Liver (tissue), 7 donors: ENCODE measurements at regions not wholly inside any gene's neighbourhood (a gene's known extent, or its start where the extent isn't known, plus 50 kb on each side); places are given as distances from the start of the nearest gene placed in this dataset.

Source experiments
- DNase-seq: peaks from one replicate; pipeline ENCODE4 v3.0.0-alpha.2; 2017; ENCODE audit warnings: low spot score
- H3K27ac ChIP-seq, 2 donors: one replicate each; pipeline ENCODE4 v1.7.0; 2013; ENCODE audit warnings: inconsistent platforms in 2 of 2, low read length in 2 of 2, control low read depth in 1 of 2, low read depth in 1 of 2, mild to moderate bottlenecking in 1 of 2
- H3K27me3 ChIP-seq, 4 donors: one replicate each; pipeline versions ENCODE4 v1.6.1 to v1.7.0; 2013; ENCODE audit warnings: low read length in 3 of 4, inconsistent platforms in 1 of 4, mild to moderate bottlenecking in 1 of 4, moderate library complexity in 1 of 4; ENCODE audit not compliant: control insufficient read depth in 4 of 4, insufficient read depth in 4 of 4
- H3K36me3 ChIP-seq, 4 donors: one replicate each; pipeline versions ENCODE4 v1.6.1 to v1.7.0; 2013; ENCODE audit warnings: low read length in 3 of 4, mild to moderate bottlenecking in 3 of 4, low read depth in 1 of 4, moderate library complexity in 1 of 4; ENCODE audit not compliant: control insufficient read depth in 4 of 4, insufficient read depth in 3 of 4
- H3K4me1 ChIP-seq, 4 donors: one replicate each; pipeline versions ENCODE4 v1.6.1 to v1.7.0; 2013; ENCODE audit warnings: low read length in 3 of 4, mild to moderate bottlenecking in 3 of 4, moderate library complexity in 1 of 4; ENCODE audit not compliant: control insufficient read depth in 4 of 4, insufficient read depth in 4 of 4
- H3K4me3 ChIP-seq, 3 donors: one replicate each; pipeline versions ENCODE4 v1.6.1 to v1.7.0; 2013; ENCODE audit warnings: low read length in 3 of 3, control low read depth in 1 of 3, low read depth in 1 of 3, mild to moderate bottlenecking in 1 of 3
- H3K9ac ChIP-seq, 2 donors: one replicate each; pipeline ENCODE4 v1.7.0; 2013; ENCODE audit warnings: low read length in 2 of 2, mild to moderate bottlenecking in 2 of 2, moderate library complexity in 2 of 2, control low read depth in 1 of 2, low read depth in 1 of 2
- H3K9me3 ChIP-seq, 4 donors: one replicate each; pipeline versions ENCODE4 v1.6.1 to v1.7.0; 2013; ENCODE audit warnings: low read length in 3 of 4; ENCODE audit not compliant: control insufficient read depth in 4 of 4
- ATF3 ChIP-seq: IDR thresholded peaks from 2 replicates; pipeline ENCODE4 v1.6.1; 2016; ENCODE audit warnings: antibody characterized with exemption
- EGR1 ChIP-seq, 2 donors: IDR thresholded peaks; 2 replicates each; pipeline ENCODE4 v1.6.1; 2016 to 2018; ENCODE audit warnings: antibody characterized with exemption in 2 of 2, low read depth in 2 of 2
- FOXA1 ChIP-seq: IDR thresholded peaks from 2 replicates; pipeline ENCODE4 v1.6.1; 2016; ENCODE audit warnings: antibody characterized with exemption
- FOXA2 ChIP-seq: IDR thresholded peaks from 2 replicates; pipeline ENCODE4 v1.6.1; 2016; ENCODE audit warnings: antibody characterized with exemption
- HNF4A ChIP-seq, 2 donors: conservative IDR thresholded peaks; 2 replicates each; pipeline ENCODE4 v1.6.1; 2016; ENCODE audit warnings: antibody characterized with exemption in 2 of 2, mild to moderate bottlenecking in 2 of 2
- JUND ChIP-seq, 2 donors: IDR thresholded peaks; 2 replicates each; pipeline ENCODE4 v1.6.1; 2016; ENCODE audit warnings: antibody characterized with exemption in 2 of 2
- MAX ChIP-seq: IDR thresholded peaks from 2 replicates; pipeline ENCODE4 v1.6.1; 2016; ENCODE audit warnings: antibody characterized with exemption
- NR2F2 ChIP-seq: IDR thresholded peaks from 2 replicates; pipeline ENCODE4 v1.6.1; 2016; ENCODE audit warnings: antibody characterized with exemption
- RAD21 ChIP-seq, 2 donors: IDR thresholded peaks; 2 replicates each; pipeline ENCODE4 v1.6.1; 2016; ENCODE audit warnings: antibody characterized with exemption in 2 of 2, mild to moderate bottlenecking in 2 of 2
- REST ChIP-seq: IDR thresholded peaks from 2 replicates; pipeline ENCODE4 v1.6.1; 2016; ENCODE audit warnings: antibody characterized with exemption, mild to moderate bottlenecking
- RXRA ChIP-seq, 2 donors: IDR thresholded peaks; 2 replicates each; pipeline ENCODE4 v1.6.1; 2017 to 2018; ENCODE audit warnings: antibody characterized with exemption in 2 of 2, mild to moderate bottlenecking in 1 of 2
- SP1 ChIP-seq: IDR thresholded peaks from 2 replicates; pipeline ENCODE4 v1.6.1; 2018; ENCODE audit warnings: antibody characterized with exemption, mild to moderate bottlenecking
- TAF1 ChIP-seq: conservative IDR thresholded peaks from 2 replicates; pipeline ENCODE4 v1.6.1; 2016; ENCODE audit warnings: antibody characterized with exemption, mild to moderate bottlenecking
- YY1 ChIP-seq: IDR thresholded peaks from 2 replicates; pipeline ENCODE4 v1.6.1; 2016; ENCODE audit warnings: antibody characterized with exemption, mild to moderate bottlenecking
- ZBTB33 ChIP-seq: IDR thresholded peaks from 2 replicates; pipeline ENCODE4 v1.6.1; 2016; ENCODE audit warnings: antibody characterized with exemption
- WGBS: extraction: QIAGEN DNeasy Blood & Tissue Kit; methylation state at CpG from one replicate; pipeline ENCODE4 v1.1.7; 2013; 5-methylcytosine and 5-hydroxymethylcytosine counted together
- donor health status: healthy.
- donor health status: healthy.
- donor health status: healthy.
- donor health status: healthy.

GRCh38 chr6:120951258-120951657 is 383.0 kb downstream of the TBC1D32 start (continued):
- TF ChIP-seq REST, result no peak
- no peak for TF ChIP-seq ATF3
- no peak for TF ChIP-seq FOXA1
- TF ChIP-seq SP1, result no peak

- TF ChIP-seq MAX, result no peak
- peak; percentile 27 for TF ChIP-seq YY1
- no peak for TF ChIP-seq NR2F2
- no peak for TF ChIP-seq TAF1
- no peak for TF ChIP-seq SP1
- TF ChIP-seq ZBTB33, result no peak
- Histone ChIP-seq H3K9me3 (no peaks in the 10 kb centered on the region), H3K36me3 (no peaks in the 10 kb centered on the region), H3K4me3 (no peak overlapping the region), H3K4me1 (peaks cover 0 to 7% (median 0%) of the 10 kb centered on the region in 4 donors), H3K27me3 (no peaks in the 10 kb centered on the region), H3K27ac (no peak overlapping the region), H3K9ac (no peak overlapping the region)
- DNase-seq, result no peak
- 0% methylated on average over 1 of the region's 1 CpG for WGBS
Measured at GRCh38 chr6:120947111-120947510, 387.2 kb downstream of the TBC1D32 start.

- WGBS, result 85% methylated on average over 3 of the region's 3 CpGs
- TF ChIP-seq RXRA (IDR thresholded peaks at IDR 0.05) (no peak), JUND (IDR thresholded peaks at IDR 0.05) (no peak), EGR1 (IDR thresholded peaks at IDR 0.05; ENCODE audit: low read depth in 2 of 2) (no peak), HNF4A (conservative IDR thresholded peaks at IDR 0.05) (no peak), NR2F2 (no peak), TAF1 (no peak), REST (no peak), FOXA2 (no peak), SP1 (no peak), RAD21 (IDR thresholded peaks at IDR 0.05) (no peak), MAX (no peak), YY1 (no peak), FOXA1 (no peak), ZBTB33 (no peak), ATF3 (no peak)
Measured at GRCh38 chr6:120945905-120946594, 388.2 kb downstream of the TBC1D32 start.

More at GRCh38 chr6:120945905-120946594, 388.2 kb downstream of the TBC1D32 start:
- Histone ChIP-seq H3K9me3 (no peaks in the 10 kb centered on the region), H3K9ac (no peak overlapping the region), H3K4me3 (no peak overlapping the region), H3K27me3 (no peaks in the 10 kb centered on the region), H3K36me3 (no peaks in the 10 kb centered on the region), H3K4me1 (peaks cover 0 to 7% (median 0%) of the 10 kb centered on the region in 4 donors), H3K27ac (no peak overlapping the region)
- no peak for DNase-seq
